Stimulated activated CD4-positive, alpha-beta T cell treated with anti-CD3 and anti-CD28 coated beads, TNF-alpha, amount 100 ng/mL, for 48 hours (primary cell): ENCODE measurements at regions not wholly inside any gene's neighbourhood (a gene's known extent, or its start where the extent isn't known, plus 50 kb on each side); places are given as distances from the start of the nearest gene placed in this dataset.
"Not testable (repeated sequence)": the region's sequence is repeated elsewhere in the genome, so short reads cannot be mapped to it uniquely, and the experiment has no call there.

Source experiments
- DNase-seq, 3 donors: peaks; one replicate each; pipeline ENCODE4 v3.0.0-alpha.2; 2020; ENCODE audit warnings: low read depth in 3 of 3

DNA sequence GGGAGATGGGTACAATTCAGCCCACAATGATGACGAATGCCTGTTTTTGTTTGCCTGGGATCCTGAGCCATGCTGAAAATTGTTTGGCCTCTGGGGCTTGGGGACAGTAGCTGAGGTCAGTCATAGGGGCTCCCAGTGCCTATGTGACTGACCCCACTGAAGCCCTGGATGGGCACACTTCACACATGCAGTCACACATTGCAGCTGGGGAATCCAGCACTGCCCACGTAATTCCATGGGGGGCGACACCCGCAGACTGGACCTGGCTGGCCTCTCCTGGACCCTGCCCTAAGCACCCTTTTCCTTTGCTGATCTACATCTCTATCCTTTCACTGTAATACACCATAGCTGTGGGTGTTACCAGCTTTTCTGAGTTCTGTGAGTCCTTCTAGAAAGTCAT, 295.2 kb upstream of the HS6ST1 start:
- DNase-seq, result no peak

DNA sequence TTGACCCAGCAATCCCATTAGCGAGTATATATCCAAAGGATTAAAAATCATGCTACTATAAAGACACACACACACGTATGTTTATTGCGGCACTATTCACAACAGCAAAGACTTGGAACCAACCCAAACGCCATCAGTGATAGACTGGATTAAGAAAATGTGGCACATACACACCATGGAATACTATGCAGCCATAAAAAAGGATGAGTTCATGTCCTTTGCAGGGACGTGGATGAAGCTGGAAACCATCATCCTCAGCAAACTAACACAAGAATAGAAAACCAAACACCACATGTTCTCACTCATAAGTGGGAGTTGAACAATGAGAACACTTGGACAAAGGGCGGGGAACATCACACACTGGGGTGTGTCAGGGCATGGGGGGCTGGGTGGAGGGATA, 296.2 kb upstream of the HS6ST1 start:
- DNase-seq, result not testable (repeated sequence)

DNA sequence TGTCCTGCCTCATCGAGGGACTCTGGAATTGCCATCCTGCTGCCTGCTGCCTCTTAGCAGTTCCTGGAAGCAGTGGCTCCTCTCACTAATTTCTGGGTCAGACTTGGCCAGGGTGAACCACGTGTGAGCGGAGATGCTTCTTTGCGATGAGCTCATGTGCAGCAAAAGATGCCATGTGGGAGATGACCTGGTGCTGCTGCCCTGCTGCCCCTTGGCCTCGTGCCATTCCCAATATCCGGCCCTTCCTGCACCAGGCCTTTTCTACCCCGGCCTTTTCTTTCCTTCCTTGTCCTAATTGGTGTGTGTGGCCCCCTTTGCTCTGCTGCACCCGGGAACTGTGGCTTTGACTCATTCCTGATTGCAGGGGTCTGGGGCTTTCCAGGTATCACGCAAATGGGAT, 296.9 kb upstream of the HS6ST1 start:
- no peak for DNase-seq

DNA sequence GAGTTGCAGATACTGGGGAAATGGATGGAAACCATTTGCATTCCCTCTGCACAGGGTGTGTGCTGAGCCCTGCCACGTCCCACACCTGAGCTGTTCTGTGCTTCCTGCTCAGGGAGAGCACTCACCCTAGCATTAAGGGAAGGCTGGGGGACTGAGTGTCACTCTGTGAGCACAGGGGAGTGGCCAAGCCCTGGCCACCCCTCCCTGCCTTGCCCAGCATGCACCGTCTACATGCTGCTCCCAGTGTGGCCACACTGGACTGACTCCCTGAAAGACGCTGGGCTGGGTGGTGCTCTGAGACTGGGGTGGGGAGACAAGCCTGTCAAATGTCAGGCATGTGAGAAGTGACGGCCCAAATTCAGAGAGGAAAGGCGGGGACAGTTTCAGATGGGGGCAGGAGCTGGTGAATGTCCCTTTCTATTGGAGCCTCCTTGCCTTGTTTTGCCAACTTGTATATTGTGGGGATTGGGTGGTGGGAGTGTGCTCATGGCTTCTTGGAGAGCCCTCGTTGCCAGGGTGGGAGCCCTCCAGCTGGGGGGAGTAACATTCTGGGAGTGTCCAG, 298.4 kb upstream of the HS6ST1 start:
- DNase-seq, result no peak

DNA sequence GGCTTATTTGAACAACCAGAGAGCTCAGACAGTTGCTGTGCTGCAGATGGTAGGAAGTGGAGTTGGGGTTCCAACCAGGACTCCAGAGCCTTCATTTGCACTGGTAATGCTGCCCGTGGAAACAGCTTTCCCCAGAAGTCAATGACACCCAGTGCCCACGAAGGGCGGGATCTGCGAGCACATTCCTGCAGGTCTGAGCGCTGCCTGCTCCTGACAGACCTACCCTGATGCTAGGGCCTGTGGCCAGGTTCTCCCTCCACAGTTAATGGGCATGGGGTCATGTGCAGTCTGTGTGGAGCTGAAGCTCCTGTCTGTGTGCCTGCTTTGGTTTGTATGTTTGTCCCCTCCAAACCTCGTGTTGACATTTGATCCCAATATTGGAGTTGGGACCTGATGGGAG, 299.0 kb upstream of the HS6ST1 start:
- DNase-seq, result no peak

DNA sequence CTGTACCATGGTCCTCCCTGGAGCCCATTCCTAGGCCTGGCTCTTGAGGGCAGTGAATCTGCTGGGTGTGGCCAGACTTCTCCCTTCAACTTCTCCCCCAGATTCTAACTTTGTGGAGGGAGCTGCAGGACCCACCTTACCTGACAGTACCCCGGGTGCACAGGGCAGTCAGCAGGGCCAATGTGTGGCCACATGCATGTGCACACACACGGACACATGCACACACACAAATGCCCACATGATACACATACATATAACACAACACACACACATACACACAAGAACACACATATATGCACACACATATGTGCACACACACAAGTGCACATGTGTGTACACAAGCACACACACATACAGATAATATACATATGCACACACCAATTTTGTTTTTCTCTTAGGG, 300.0 kb upstream of the HS6ST1 start:
- DNase-seq, result no peak

DNA sequence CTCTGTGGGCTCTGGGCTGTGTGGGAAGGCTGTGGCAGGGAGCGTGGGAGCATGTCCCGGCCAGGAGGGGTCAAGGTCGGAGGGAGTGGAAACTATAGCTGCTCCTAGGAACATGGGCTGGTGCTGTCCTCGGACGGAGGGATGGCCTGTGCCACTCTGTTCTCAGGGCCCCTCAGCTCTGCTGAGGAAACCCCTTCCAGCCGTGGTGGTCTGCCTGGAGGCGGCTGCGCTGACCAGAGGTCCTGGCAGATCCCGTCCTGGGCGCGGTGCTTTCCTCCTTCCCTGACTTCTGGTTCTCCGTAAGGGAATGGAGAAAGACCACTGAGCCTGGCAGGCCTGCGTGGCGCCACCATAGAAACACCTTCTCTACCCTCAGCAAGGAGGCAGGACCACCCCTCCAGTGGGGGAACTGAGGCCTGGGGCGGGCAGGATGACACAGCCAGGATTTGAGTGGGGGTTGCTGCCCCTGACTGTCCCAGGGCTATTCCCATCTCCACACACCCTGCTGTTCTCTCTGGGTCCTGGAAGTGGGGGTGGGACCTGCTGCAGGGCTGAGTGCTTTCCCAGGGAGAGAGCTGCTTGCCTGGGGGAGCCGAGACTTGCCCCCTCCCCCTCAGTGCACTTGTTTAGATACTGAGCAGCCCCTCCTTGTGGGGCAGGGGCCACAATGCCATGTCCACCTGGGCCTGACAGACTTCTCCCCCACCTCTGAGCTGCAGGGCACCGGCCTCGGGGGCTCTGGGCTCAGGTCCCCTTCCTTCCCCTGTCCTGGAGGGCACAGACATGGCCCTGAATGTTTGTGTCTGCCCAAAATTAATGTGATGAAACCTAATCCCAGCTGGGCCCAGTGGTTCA, 301.0 kb upstream of the HS6ST1 start:
- no peak for DNase-seq

DNA sequence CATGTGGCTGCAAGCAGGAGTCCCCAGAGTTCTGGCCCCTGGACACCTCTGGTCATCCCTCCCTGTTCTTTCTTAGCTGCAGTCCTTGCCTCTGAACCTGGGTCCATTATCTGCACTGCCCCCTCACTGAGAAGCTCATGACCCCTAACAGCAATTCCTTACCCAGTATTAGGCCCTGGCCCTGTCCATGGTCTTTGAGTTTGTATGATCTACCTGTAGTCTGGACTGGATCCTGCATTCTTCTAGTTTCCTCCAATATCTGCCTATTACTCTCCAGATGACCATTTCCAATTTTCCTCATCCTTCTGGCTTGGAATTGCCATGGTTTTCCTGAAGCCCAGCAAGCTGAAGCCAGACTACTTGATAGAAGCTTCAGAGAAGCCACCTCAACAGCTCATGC, 302.4 kb upstream of the HS6ST1 start:
- DNase-seq, result no peak

DNA sequence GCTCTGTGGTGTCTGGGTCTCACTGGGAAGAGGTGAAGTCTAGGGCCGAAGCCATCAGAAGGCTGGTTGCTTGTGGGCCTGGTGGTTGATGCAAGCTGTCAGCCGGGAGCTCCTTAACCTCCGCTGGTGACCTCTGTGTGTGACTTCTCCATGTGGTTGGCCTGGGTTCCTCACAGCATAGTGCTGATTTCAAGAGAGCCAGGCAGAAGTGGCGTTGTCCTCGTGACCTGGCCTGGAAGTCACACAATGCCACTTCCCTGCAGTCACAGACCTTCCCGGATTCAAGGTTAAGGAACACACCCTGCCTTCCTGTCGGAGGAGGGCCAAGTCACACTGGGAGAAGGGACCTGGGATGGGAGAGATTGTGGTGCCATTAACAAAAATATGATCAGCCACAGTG, 303.7 kb upstream of the HS6ST1 start:
- no peak for DNase-seq

DNA sequence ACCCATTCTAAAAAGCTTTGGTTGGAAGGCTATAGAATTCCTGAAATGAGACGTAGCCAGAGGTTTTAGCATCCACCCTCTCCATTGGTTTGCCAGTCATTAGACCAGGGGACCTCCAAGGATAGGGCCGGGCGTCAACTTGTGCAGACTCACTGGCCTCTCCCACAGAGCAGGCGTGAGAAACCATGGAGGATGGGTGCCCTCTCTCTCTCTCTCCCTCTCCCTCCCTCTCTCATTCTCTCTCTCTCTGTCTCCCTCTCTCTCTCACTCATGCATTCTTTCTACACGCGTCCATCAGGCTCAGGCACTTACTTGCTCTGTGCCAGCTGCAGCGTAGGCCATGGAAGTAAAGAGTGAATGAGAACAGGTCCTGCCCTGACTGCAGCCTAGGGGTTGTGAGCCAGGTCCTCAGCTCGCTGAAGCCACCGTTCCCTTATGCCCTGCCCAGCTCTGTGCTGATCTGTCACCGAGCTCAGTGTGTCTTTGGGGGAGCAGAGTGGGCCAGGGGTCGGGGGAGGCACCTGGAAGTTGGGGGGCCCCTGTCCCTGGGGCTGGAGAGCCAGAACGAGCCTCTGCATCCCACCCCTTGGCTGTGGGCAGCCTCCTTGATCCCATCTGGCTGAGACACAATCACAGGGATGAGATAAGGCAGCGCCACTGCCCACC, 304.4 kb upstream of the HS6ST1 start:
- no peak for DNase-seq

DNA sequence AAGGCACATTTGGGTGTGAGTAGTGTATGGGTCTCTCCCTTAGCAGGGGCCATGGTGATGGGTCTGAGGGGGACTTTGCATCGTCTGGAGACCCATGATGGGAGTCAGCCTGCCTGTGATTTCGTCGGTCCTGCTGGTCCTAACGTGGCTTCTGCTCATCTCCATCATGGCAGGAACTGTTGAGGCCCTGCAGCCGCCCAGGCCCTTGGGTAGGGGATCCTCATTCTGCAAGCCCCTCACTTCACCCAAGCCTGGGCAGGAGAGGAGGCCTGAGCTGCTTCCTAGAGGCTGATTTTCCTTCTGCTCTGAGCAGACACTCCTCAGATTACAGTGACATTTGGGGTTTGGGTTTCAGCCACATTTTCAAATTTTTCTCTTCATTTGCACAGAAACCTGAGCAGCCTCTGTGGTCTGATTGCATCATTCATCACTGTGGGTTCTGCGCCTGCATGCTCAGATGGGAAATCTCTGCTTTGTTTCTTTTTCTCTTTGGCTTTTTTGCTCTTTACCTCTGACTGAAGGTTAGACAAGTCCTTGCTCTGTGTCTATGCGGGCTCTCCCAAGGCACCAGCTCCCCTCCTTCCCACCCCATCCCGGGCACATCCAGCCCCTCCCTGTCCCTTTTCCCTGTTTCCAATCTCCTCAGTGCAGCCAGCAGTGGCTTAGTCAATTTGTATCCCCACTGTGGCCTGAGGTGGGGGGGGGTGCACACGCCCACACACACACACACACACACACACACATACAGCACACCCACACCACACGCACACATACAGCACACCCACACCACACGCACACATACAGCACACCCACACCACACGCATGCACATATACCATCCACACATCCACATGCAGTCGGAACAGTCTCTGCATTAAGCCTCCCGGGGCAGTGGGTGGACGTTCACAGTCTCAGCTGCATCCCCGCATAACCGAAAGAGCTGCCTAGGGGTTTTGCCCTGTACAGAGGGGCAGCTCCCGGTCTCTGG, 305.4 kb upstream of the HS6ST1 start:
- DNase-seq, result peak in 1 of 3 donors; percentile 7

DNA sequence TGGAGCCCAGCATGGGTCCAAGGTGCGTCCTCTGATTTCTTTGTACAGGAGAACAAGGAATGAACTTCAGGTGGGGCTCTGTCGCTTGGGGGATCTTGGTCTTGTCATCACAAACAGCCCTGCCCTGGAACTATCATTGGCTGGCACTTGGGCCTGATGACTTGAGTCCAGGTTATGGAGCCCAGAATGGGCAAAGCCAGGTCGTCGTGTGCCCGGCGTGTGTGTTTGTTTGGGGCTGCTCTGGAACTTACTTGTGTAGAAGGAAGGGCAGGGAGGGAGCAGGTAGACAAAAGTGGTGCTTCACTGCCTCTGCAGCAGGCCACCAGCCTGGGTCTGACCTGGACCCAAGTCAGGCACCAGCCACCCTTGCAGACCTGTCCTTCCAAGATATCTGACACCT, 306.3 kb upstream of the HS6ST1 start:
- no peak for DNase-seq

DNA sequence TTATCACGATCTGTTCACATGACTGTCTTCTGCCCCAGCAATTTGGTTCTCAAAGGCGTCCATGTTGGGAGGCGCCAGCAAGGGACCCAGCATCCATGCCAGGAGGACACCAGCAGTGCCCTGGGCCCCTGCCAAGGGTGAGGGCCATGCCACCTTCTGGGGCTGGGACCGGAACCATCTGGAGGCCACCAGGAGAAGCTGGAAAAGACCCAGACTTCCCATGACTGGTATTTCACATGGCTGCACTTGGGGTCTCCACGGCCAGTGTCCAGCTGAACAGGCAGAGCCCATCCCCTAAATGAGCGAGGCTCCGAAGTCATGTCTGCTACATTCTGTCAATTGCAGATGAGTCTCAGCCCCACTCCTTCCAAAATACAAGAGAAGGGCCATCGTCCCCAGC, 306.8 kb upstream of the HS6ST1 start:
- DNase-seq, result no peak

DNA sequence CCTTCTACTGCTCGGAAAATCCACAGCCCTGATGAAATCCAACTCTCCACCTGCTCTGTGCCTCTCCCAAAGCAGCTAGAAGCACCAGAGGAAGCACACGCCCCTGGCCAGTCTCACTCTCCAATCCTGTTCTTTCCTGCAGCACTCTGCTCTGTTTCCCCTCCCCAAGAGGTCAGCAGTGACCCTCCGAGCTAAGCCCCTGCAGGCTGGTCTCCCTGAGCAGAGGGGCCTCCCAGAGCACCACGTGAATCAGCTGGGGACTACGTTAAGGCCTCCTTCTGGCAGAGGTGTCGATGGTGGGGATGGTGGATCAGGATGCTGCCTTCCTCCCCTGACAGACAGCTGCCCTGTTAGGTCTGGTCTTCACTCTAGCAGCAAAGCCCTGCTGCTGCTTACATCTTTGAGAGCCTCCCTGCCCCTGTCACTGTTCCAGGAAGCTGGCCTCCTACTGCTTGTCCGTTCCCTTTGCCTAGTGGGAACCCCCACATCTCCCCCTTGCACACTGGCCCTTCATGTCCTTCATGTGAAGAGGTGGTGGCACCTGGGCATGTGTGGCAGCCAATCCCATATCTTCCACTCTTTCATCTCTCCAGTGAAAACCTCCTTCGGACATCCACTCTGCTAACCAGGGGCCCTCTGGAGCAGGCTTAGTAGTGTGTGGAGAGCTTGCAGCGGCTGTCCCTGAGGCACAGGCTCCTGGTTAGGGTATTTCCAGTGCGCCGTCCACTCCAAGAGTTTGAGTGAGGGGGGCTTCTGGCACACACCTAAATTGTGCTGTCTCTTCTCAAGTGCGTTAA, 307.5 kb upstream of the HS6ST1 start:
- DNase-seq, result no peak

DNA sequence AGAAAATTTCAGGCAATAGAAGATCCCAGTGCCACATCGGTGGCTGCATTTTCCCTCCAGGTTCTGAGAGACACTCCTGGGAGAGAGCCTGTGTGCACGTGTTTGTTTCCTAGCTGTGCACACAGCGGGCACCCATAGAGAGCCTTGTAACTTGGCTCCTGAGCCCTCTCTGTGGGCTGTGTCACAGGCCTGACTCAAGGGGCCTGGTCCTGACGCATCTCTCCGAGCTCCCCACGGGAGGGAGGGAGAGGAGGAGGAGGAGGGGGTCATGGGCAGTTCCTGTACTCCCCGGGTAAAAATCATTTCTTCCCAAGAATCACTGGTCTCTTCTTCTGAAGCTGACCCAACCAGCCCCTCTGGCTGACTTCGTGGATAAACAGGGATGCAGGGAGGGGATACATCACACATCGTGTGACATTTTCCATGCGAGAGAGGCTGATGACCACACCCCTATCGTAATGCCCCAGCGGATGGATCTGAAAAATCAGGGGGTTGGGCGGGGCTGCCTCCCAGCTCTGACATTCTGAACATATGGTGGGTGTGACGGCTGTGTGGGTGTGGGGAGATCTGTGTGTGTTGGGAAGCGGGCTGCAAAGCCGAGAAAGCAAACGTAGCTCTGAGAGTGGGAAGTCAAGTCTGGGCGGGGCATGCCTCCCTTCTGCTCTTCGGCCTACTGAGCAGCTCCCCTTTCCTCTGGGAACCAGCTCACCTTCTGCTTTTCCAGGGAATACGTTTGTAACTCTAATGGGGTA, 308.3 kb upstream of the HS6ST1 start:
- DNase-seq, result no peak

DNA sequence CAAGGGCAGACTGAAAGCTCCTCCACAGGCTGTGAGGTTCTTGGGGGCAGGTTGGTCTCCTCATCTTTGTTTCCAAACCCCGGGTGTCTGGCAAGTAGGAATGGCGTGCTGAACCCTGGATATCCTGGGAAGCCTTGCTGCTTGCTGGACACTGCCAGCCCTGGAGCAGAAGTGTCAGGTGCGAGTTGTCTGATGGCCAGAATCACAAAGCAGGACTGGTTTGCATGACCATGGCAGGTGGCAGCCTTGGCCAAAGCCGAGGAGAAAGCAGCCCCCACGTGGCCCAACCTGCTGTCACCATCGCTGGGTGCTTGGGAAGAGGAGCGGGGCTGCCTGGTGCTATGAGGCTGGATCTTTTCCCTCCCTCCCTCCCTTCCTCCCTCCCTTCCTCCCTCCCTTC, 309.5 kb upstream of the HS6ST1 start:
- DNase-seq, result no peak

DNA sequence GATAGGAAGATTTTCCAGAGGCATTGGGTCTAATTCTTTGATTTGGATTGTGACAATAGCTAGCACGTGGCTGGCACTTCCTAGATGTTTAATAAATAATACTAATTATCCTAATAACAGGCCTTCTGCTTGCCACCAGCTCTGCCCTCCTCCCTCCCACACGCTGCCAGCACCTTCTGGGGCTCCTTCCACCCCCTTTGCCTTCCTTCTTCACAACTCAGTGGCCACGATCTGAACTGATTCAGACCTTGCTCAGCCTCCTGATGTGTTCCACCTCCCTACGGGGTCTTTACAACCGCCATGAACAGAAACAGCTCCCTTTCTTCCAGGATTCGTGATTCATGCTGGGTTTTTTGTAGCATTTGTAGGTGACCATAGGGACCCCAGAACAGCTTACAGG, 310.3 kb upstream of the HS6ST1 start:
- no peak for DNase-seq

DNA sequence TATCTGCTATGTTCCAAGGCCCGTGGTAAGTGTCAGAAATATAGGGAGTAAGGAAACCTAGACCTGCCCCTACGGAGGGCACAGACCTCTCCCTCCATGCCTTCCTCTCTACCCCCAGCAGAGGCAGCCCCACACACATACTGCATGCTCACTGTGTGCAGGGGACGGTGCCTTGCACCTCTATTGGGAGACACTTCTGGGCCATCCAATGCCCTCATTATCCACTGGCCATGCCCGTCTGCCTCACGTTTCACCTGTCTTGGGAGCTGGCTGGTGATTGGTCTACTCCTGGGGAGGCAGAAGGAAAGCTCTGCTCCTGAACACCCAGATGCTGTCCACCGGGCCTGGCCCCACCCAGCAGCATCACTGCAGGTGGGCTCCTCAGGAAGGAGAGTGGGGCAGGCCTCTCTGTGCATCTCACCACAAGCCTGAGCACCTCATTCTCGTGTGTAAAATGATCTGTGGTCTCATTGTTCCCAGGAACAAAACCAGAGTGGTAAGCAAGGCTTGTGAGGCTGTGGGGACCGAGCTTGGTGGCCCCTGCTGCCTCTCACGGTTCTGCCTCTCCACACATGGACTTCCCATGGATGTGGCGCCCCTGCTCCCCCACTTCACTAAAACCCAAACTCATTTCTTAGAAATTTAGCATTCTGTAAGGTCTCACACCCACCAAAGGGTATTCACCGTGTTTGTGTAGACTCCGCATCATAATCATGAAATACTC, 312.5 kb upstream of the HS6ST1 start:
- DNase-seq, result no peak

DNA sequence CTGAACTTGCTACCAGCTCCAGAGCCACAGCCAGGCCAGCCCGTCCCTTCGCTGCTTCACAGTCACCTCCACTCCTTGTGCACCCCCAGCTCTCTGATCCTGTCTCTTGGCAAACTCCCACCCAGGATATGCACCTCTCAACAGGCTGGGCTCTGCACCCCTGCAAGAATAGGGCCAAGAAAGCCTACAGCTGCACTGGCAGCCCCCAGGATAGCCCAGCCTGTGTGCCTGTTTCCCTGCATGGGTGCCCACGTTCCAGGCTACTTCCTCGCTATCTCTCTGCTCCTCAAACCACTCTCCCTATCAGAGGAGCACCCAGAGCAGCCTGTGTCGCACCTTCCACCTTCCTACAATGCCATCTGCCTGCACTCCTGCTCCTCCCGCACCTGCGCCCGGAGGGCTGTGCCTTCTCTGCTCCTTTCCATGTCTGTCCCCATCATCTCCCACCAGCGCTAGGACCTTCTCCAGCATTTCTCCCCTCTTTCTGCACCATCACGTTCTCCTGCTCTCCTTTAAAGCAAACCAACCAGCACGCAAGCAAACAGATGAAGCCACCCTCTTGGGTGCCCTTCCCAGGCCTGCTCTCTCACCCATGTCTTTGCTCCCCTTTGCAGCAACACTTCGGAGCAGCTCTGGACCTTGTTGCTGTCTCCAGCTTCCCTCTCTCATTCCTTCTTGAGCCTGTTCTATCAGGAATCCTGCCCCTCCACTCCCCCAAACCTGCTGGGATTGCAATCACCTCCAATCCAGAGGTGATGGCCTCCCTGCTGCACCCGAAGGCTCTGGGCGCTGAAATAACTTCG, 313.2 kb upstream of the HS6ST1 start:
- DNase-seq, result no peak
